IPS-18c (cell line): ENCODE measurements at regions not wholly inside any gene's neighbourhood (a gene's known extent, or its start where the extent isn't known, plus 50 kb on each side); places are given as distances from the start of the nearest gene placed in this dataset.

Experiments used
- H3K4me3 ChIP-seq: 2 replicates; pipeline ENCODE4 v1.7.0; 2013; ENCODE audit warnings: low read depth, mild to moderate bottlenecking, low read length, moderate library complexity; ENCODE audit not compliant: insufficient read depth
- H3K9me3 ChIP-seq: one replicate; pipeline ENCODE4 v1.6.1; 2013; ENCODE audit warnings: mild to moderate bottlenecking, low read length, moderate library complexity; ENCODE audit not compliant: control insufficient read depth, insufficient read depth

- no peaks in the 10 kb centered on the region for H3K9me3 ChIP-seq
- no peak overlapping the region for H3K4me3 ChIP-seq
Observed at GRCh38 chr5:72661405-72661804, 154.2 kb upstream of the ZNF366 start.

- Histone ChIP-seq H3K4me3 (no peak overlapping the region), H3K9me3 (no peaks in the 10 kb centered on the region)
Observed at GRCh38 chr5:72659726-72660125, 152.5 kb upstream of the ZNF366 start.

- no peaks in the 10 kb centered on the region for H3K9me3 ChIP-seq
- H3K4me3 ChIP-seq, result no peak overlapping the region
Observed at GRCh38 chr5:72658761-72659540, 151.7 kb upstream of the ZNF366 start.

GRCh38 chr5:72658161-72658560 lies 151.0 kb upstream of the ZNF366 start:
- H3K4me3 ChIP-seq, result no peak overlapping the region
- H3K9me3 ChIP-seq, result no peaks in the 10 kb centered on the region

GRCh38 chr5:72656756-72657513 lies 149.7 kb upstream of the ZNF366 start:
- Histone ChIP-seq H3K9me3 (no peaks in the 10 kb centered on the region), H3K4me3 (no peak overlapping the region)

- Histone ChIP-seq H3K9me3 (no peaks in the 10 kb centered on the region), H3K4me3 (no peak overlapping the region)
Observed at GRCh38 chr5:72656331-72656730, 149.1 kb upstream of the ZNF366 start.

GRCh38 chr5:72654231-72654630 lies 147.0 kb upstream of the ZNF366 start:
- Histone ChIP-seq H3K4me3 (no peak overlapping the region), H3K9me3 (no peaks in the 10 kb centered on the region)

GRCh38 chr5:72653586-72653985 lies 146.4 kb upstream of the ZNF366 start:
- Histone ChIP-seq H3K4me3 (no peak overlapping the region), H3K9me3 (no peaks in the 10 kb centered on the region)

- Histone ChIP-seq H3K9me3 (no peaks in the 10 kb centered on the region), H3K4me3 (no peak overlapping the region)
Observed at GRCh38 chr5:72651779-72652178, 144.6 kb upstream of the ZNF366 start.

GRCh38 chr5:72651109-72651508 lies 143.9 kb upstream of the ZNF366 start:
- Histone ChIP-seq H3K9me3 (no peaks in the 10 kb centered on the region), H3K4me3 (no peak overlapping the region)

GRCh38 chr5:72649449-72649848 lies 142.2 kb upstream of the ZNF366 start:
- Histone ChIP-seq H3K9me3 (no peaks in the 10 kb centered on the region), H3K4me3 (no peak overlapping the region)

GRCh38 chr5:72648480-72648879 lies 141.3 kb upstream of the ZNF366 start:
- Histone ChIP-seq H3K9me3 (no peaks in the 10 kb centered on the region), H3K4me3 (no peak overlapping the region)

- H3K4me3 ChIP-seq, result no peak overlapping the region
- H3K9me3 ChIP-seq, result no peaks in the 10 kb centered on the region
Observed at GRCh38 chr5:72647806-72648205, 140.6 kb upstream of the ZNF366 start.

GRCh38 chr5:72646246-72646866 lies 139.1 kb upstream of the ZNF366 start:
- H3K9me3 ChIP-seq, result no peaks in the 10 kb centered on the region
- H3K4me3 ChIP-seq, result no peak overlapping the region

- Histone ChIP-seq H3K4me3 (no peak overlapping the region), H3K9me3 (no peaks in the 10 kb centered on the region)
Observed at GRCh38 chr5:72645064-72645846, 138.0 kb upstream of the ZNF366 start.

- Histone ChIP-seq H3K4me3 (no peak overlapping the region), H3K9me3 (no peaks in the 10 kb centered on the region)
Observed at GRCh38 chr5:72644296-72644695, 137.1 kb upstream of the ZNF366 start.

GRCh38 chr5:72641164-72641563 lies 134.0 kb upstream of the ZNF366 start:
- Histone ChIP-seq H3K4me3 (no peak overlapping the region), H3K9me3 (no peaks in the 10 kb centered on the region)
